ENCODE measurements at regions not wholly inside any gene's neighbourhood (a gene's known extent, or its start where the extent isn't known, plus 50 kb on each side); places are given as distances from the start of the nearest gene placed in this dataset.

- DNase-seq (ENCODE audit: low read depth, low spot score), result no peak
Observed at GRCh38 chr10:85212526-85212925, 884.1 kb downstream of the CCSER2 start.

GRCh38 chr10:85213493-85213892 lies 885.1 kb downstream of the CCSER2 start:
- peak; percentile 32 for DNase-seq (ENCODE audit: low read depth, low spot score)

GRCh38 chr10:85222300-85222699 lies 893.9 kb downstream of the CCSER2 start:
- no peak for DNase-seq (ENCODE audit: low read depth, low spot score)

- no peak for DNase-seq (ENCODE audit: low read depth, low spot score)
Observed at GRCh38 chr10:85224366-85224940, 896.1 kb downstream of the CCSER2 start.

GRCh38 chr10:85225311-85225710 lies 896.9 kb downstream of the CCSER2 start:
- no peak for DNase-seq (ENCODE audit: low read depth, low spot score)

GRCh38 chr10:85226596-85226995 lies 898.2 kb downstream of the CCSER2 start:
- no peak for DNase-seq (ENCODE audit: low read depth, low spot score)

GRCh38 chr10:85228726-85229125 lies 900.3 kb downstream of the CCSER2 start:
- no peak for DNase-seq (ENCODE audit: low read depth, low spot score)

- no peak for DNase-seq (ENCODE audit: low read depth, low spot score)
Observed at GRCh38 chr10:85231534-85232270, 903.3 kb downstream of the CCSER2 start.

GRCh38 chr10:85235258-85235657 lies 906.9 kb downstream of the CCSER2 start:
- DNase-seq (ENCODE audit: low read depth, low spot score), result no peak

- DNase-seq (ENCODE audit: low read depth, low spot score), result no peak
Observed at GRCh38 chr10:85238676-85239075, 910.3 kb downstream of the CCSER2 start.

- DNase-seq (ENCODE audit: low read depth, low spot score), result no peak
Observed at GRCh38 chr10:85250304-85250703, 921.9 kb downstream of the CCSER2 start.

GRCh38 chr10:85256481-85256880 lies 928.1 kb downstream of the CCSER2 start:
- DNase-seq (ENCODE audit: low read depth, low spot score), result no peak

- no peak for DNase-seq (ENCODE audit: low read depth, low spot score)
Observed at GRCh38 chr10:85259908-85260307, 931.5 kb downstream of the CCSER2 start.

- no peak for DNase-seq (ENCODE audit: low read depth, low spot score)
Observed at GRCh38 chr10:85262992-85263391, 934.6 kb downstream of the CCSER2 start.

GRCh38 chr10:85265121-85265520 lies 936.7 kb downstream of the CCSER2 start:
- no peak for DNase-seq (ENCODE audit: low read depth, low spot score)

GRCh38 chr10:85266808-85267207 lies 938.4 kb downstream of the CCSER2 start:
- DNase-seq (ENCODE audit: low read depth, low spot score), result no peak

- peak; percentile 88 for DNase-seq (ENCODE audit: low read depth, low spot score)
Observed at GRCh38 chr10:85280014-85280413, 951.6 kb downstream of the CCSER2 start.

- no peak for DNase-seq (ENCODE audit: low read depth, low spot score)
Observed at GRCh38 chr10:85284778-85285770, 956.7 kb downstream of the CCSER2 start.

- DNase-seq (ENCODE audit: low read depth, low spot score), result no peak
Observed at GRCh38 chr10:85293483-85293882, 965.1 kb downstream of the CCSER2 start.

GRCh38 chr10:85311613-85312337 lies 983.4 kb downstream of the CCSER2 start:
- no peak for DNase-seq (ENCODE audit: low read depth, low spot score)

GRCh38 chr10:85315657-85316056 lies 987.3 kb downstream of the CCSER2 start:
- no peak for DNase-seq (ENCODE audit: low read depth, low spot score)

GRCh38 chr10:85316276-85316675 lies 987.9 kb downstream of the CCSER2 start:
- no peak for DNase-seq (ENCODE audit: low read depth, low spot score)
